ENCODE measurements at regions not wholly inside any gene's neighbourhood (a gene's known extent, or its start where the extent isn't known, plus 50 kb on each side); places are given as distances from the start of the nearest gene placed in this dataset.

- Mint-ChIP-seq H3K4me1 (ENCODE audit: insufficient read depth, unreplicated experiment) (no peaks in the 10 kb centered on the region), H3K27ac (ENCODE audit: low read depth, unreplicated experiment) (no peak overlapping the region), H3K27me3 (ENCODE audit: insufficient read depth, unreplicated experiment) (peaks cover 23% of the 10 kb centered on the region), H3K36me3 (ENCODE audit: insufficient read depth, unreplicated experiment) (no peaks in the 10 kb centered on the region), H3K9me3 (ENCODE audit: unreplicated experiment) (peaks cover 8% of the 10 kb centered on the region), H3K4me3 (ENCODE audit: unreplicated experiment) (no peak overlapping the region)
- BruUV-seq (replicated peaks): no TSS peak
- POLR2A ChIA-PET: no interaction called here
- no peak for TF ChIP-seq CTCF (IDR thresholded peaks at IDR 0.05; ENCODE audit: unreplicated experiment)
- intact Hi-C loops (cut with micrococcal nuclease): no loop called here
- no peak for DNase-seq (ENCODE audit: unreplicated experiment)
- CTCF ChIA-PET: interaction anchor here (0.9 kb wide), 1 partner anchor 933 kb away, joined by 3 read pairs; no protein-coding TSS in a partner anchor
Measured at GRCh38 chr12:115606040-115606439, 671.5 kb downstream of the MED13L start.

GRCh38 chr12:115598871-115599811 is 678.4 kb downstream of the MED13L start:
- BruUV-seq (replicated peaks): no TSS peak
- peaks cover 6% of the 10 kb centered on the region for H3K9me3 Mint-ChIP-seq (ENCODE audit: unreplicated experiment)
- intact Hi-C loops (cut with micrococcal nuclease): no loop called here
- no peak for TF ChIP-seq CTCF (IDR thresholded peaks at IDR 0.05; ENCODE audit: unreplicated experiment)
- no peak for DNase-seq (ENCODE audit: unreplicated experiment)
- H3K27me3 Mint-ChIP-seq (ENCODE audit: insufficient read depth, unreplicated experiment): peaks cover 5% of the 10 kb centered on the region
- CTCF ChIA-PET: no interaction called here
- no peak overlapping the region for H3K4me3 Mint-ChIP-seq (ENCODE audit: unreplicated experiment)
- no peaks in the 10 kb centered on the region for H3K36me3 Mint-ChIP-seq (ENCODE audit: insufficient read depth, unreplicated experiment)
- H3K27ac Mint-ChIP-seq (ENCODE audit: low read depth, unreplicated experiment): no peak overlapping the region
- POLR2A ChIA-PET: no interaction called here
- no peaks in the 10 kb centered on the region for H3K4me1 Mint-ChIP-seq (ENCODE audit: insufficient read depth, unreplicated experiment)

- Mint-ChIP-seq H3K4me3 (ENCODE audit: unreplicated experiment) (no peak overlapping the region), H3K27me3 (ENCODE audit: insufficient read depth, unreplicated experiment) (peaks cover 10% of the 10 kb centered on the region), H3K36me3 (ENCODE audit: insufficient read depth, unreplicated experiment) (no peaks in the 10 kb centered on the region), H3K4me1 (ENCODE audit: insufficient read depth, unreplicated experiment) (no peaks in the 10 kb centered on the region), H3K27ac (ENCODE audit: low read depth, unreplicated experiment) (no peak overlapping the region), H3K9me3 (ENCODE audit: unreplicated experiment) (peaks cover 6% of the 10 kb centered on the region)
- ChIA-PET POLR2A (no interaction called here), CTCF (interaction anchor here (0.5 to 0.6 kb wide), 2 partner anchors 56 to 1589 kb away, joined by 3 to 4 read pairs; no protein-coding TSS in a partner anchor)
- DNase-seq (ENCODE audit: unreplicated experiment): peak; percentile 83
- no TSS peak for BruUV-seq (replicated peaks)
- TF ChIP-seq CTCF (IDR thresholded peaks at IDR 0.05; ENCODE audit: unreplicated experiment): no peak
- intact Hi-C loops (cut with micrococcal nuclease): no loop called here
Measured at GRCh38 chr12:115597157-115597712, 680.3 kb downstream of the MED13L start.

- no peak for DNase-seq (ENCODE audit: unreplicated experiment)
- H3K4me1 Mint-ChIP-seq (ENCODE audit: insufficient read depth, unreplicated experiment): peaks cover 6% of the 10 kb centered on the region
- H3K27me3 Mint-ChIP-seq (ENCODE audit: insufficient read depth, unreplicated experiment): no peaks in the 10 kb centered on the region
- ChIA-PET CTCF (no interaction called here), POLR2A (no interaction called here)
- BruUV-seq (replicated peaks): no TSS peak
- no peak overlapping the region for H3K4me3 Mint-ChIP-seq (ENCODE audit: unreplicated experiment)
- no peaks in the 10 kb centered on the region for H3K9me3 Mint-ChIP-seq (ENCODE audit: unreplicated experiment)
- H3K36me3 Mint-ChIP-seq (ENCODE audit: insufficient read depth, unreplicated experiment): no peaks in the 10 kb centered on the region
- intact Hi-C loops (cut with micrococcal nuclease): no loop called here
- TF ChIP-seq CTCF (IDR thresholded peaks at IDR 0.05; ENCODE audit: unreplicated experiment): no peak
- no peak overlapping the region for H3K27ac Mint-ChIP-seq (ENCODE audit: low read depth, unreplicated experiment)
Measured at GRCh38 chr12:115588131-115588530, 689.4 kb downstream of the MED13L start.
